Ovary (tissue), 7 donors: ENCODE measurements at regions not wholly inside any gene's neighbourhood (a gene's known extent, or its start where the extent isn't known, plus 50 kb on each side); places are given as distances from the start of the nearest gene placed in this dataset.

Experiments used
- DNase-seq, 5 donors: peaks; one replicate each; pipeline ENCODE4 v3.0.0-alpha.2; 2019 to 2020
- H3K27ac ChIP-seq, 2 donors: fragments of 200-600 bp; one replicate each; pipeline versions ENCODE4 v1.5.1 to v1.8.0; 2019 to 2022
- H3K27me3 ChIP-seq: fragments of 200-600 bp; one replicate; pipeline ENCODE4 v1.8.0; 2022
- H3K36me3 ChIP-seq: fragments of 200-600 bp; sonication (generic); one replicate; pipeline ENCODE4 v1.5.1; 2019
- H3K4me1 ChIP-seq: one replicate; pipeline ENCODE4 v1.8.1; 2013; ENCODE audit warnings: mild to moderate bottlenecking, moderate library complexity; ENCODE audit not compliant: insufficient read depth
- H3K4me3 ChIP-seq: fragments of 200-600 bp; sonication (generic); one replicate; pipeline ENCODE4 v1.5.1; 2017
- H3K9me3 ChIP-seq, 2 donors: fragments of 200-600 bp in 1 of 2; sonication (generic) in 1 of 2; one replicate each; pipeline versions ENCODE4 v1.5.1 to v1.8.1; 2013 to 2019; ENCODE audit warnings: mild to moderate bottlenecking in 1 of 2, moderate library complexity in 1 of 2
- CTCF ChIP-seq, 3 donors: fragments of 450-650 bp in 2 of 3; fragments of 200-600 bp in 1 of 3; IDR thresholded peaks; one replicate each; pipeline versions ENCODE4 v1.5.1 to v1.8.0; 2016 to 2022; ENCODE audit warnings: antibody characterized with exemption in 3 of 3, mild to moderate bottlenecking in 1 of 3
- EP300 ChIP-seq: sonication (generic); formaldehyde crosslinking; IDR thresholded peaks from one replicate; pipeline ENCODE4 v1.6.1; 2017; ENCODE audit warnings: antibody characterized with exemption
- POLR2A ChIP-seq: fragments of 450-650 bp; IDR thresholded peaks from one replicate; pipeline ENCODE4 v1.6.1; 2017; ENCODE audit warnings: antibody characterized with exemption, mild to moderate bottlenecking, moderate library complexity
- WGBS, 3 donors: extraction: QIAGEN DNeasy Blood & Tissue Kit in 1 of 3; methylation state at CpG; one replicate each; pipeline versions ENCODE4 v1.1.5 to v1.1.7; 2013 to 2017; 5-methylcytosine and 5-hydroxymethylcytosine counted together
- intact Hi-C, 4 donors: fragments of 100-400 bp; cut with DNase I; formaldehyde crosslinking; loops; one replicate each; pipeline versions ENCODE4 v1.11.0 to v1.15.1; 2022 to 2023
- donor health status: DM: no; HTN: no; CAD: no; lungs with moderate emphysema.
- donor health status: DM: no; HTN: no; CAD: no.
- donor health status: Bipolar disorder and iron deficiency.
- donor health status: DM: no; HTN: no; CAD: no.
- donor health status: DM: yes; HTN: yes; CAD: no.

DNA sequence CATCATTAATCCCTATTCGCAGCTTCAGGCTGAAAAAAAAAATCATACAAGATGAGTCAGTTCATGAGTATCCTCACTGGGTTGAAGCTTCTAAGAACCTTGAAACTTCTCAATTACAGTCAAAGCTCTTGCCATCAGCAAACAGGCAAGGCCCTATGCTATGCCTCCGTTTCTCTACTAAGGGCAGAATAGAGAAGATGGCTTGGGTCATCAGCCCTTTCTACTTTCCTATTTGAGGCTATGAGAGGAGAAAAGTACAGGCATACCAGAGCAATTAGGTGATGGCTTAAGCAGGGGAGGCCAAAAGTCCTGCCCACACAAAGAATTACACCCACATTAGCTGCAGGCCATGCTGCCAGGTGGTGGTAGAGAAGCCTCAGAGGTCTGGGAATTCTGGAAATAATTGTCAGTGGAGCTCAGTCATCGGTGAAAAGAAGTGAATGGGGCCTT lies 89.0 kb downstream of the MRPL46 start:
- 76 to 77% (median 76%) methylated on average over 3 of the region's 3 CpGs for WGBS, 3 donors
- Histone ChIP-seq H3K36me3 (no peaks in the 10 kb centered on the region), H3K4me3 (no peak overlapping the region), H3K27me3 (no peaks in the 10 kb centered on the region), H3K27ac (no peak overlapping the region), H3K9me3 (no peaks in the 10 kb centered on the region), H3K4me1 (peaks cover 1% of the 10 kb centered on the region)
- DNase-seq = no peak
- TF ChIP-seq CTCF (IDR thresholded peaks at IDR 0.05) (no peak), EP300 (no peak), POLR2A (no peak)
- intact Hi-C loops = no loop called here

DNA sequence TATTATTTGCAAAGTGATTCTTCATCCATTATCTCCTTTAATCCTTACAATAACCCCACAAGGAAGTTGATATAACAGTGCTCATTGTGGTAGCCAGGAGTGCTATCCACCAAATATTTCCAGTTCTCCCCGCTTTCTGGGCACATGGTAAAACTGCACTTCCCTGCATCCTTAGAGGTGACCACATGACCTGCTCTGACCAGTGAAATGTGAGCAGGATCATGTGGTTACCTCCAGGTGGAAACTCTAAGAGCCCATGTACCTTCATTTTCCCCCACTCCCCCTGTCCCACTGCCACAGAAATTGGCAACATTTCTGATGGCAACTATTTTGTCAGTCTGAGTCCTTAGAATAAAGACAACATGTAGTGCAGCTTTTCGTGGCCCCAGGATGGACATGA lies 89.7 kb downstream of the MRPL46 start:
- TF ChIP-seq CTCF (IDR thresholded peaks at IDR 0.05) = no peak
- no peak for TF ChIP-seq POLR2A
- no peak for TF ChIP-seq EP300
- DNase-seq = no peak
- intact Hi-C loops = no loop called here

DNA sequence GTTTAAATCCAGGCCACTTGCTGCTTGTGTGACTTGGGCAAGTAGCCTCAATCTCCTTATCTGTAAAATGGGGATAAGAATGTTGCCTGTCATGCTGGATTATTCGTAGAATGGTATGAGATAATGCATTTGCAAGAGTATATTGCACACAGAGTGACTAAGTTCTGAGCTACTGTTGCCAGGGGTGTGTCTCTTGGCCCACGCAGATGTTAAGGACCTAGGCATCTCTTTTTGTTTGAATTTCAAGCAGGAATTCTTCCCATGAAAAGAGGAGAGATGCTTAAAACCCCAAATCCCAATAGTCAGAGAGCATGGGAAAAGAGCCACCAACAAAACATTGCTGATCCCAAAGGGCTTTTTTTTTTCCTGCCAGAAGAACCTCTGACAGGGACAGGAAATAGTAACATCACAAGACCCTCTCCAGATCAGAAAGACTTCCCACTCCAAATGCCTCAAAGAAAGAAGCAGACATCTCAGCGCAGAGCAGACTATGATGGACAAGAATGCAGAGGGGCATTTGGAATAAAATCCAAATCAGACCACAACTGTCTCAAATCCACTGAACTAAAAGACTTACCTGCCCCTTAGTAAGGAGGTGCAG lies 90.5 kb downstream of the MRPL46 start:
- Histone ChIP-seq H3K9me3 (no peaks in the 10 kb centered on the region), H3K4me3 (no peak overlapping the region), H3K36me3 (no peaks in the 10 kb centered on the region), H3K27ac (no peak overlapping the region), H3K4me1 (no peaks in the 10 kb centered on the region), H3K27me3 (no peaks in the 10 kb centered on the region)
- DNase-seq = no peak
- 58 to 68% (median 68%) methylated on average over 3 of the region's 3 CpGs for WGBS, 3 donors
- TF ChIP-seq POLR2A = no peak
- no peak for TF ChIP-seq CTCF (IDR thresholded peaks at IDR 0.05)
- TF ChIP-seq EP300 = no peak
- intact Hi-C loops = no loop called here

More for the DNA sequence above, 89.7 kb downstream of the MRPL46 start:
- Histone ChIP-seq H3K4me3 (no peak overlapping the region), H3K27ac (no peak overlapping the region), H3K4me1 (no peaks in the 10 kb centered on the region), H3K36me3 (no peaks in the 10 kb centered on the region), H3K27me3 (no peaks in the 10 kb centered on the region), H3K9me3 (no peaks in the 10 kb centered on the region)
- 81 to 88% (median 83%) methylated on average over 2 of the region's 2 CpGs for WGBS, 3 donors

- H3K9me3 ChIP-seq = no peaks in the 10 kb centered on the region
- DNase-seq = no peak
- H3K36me3 ChIP-seq = no peaks in the 10 kb centered on the region
- WGBS, 3 donors = 8 to 12% (median 9%) methylated on average over 9 of the region's 9 CpGs
- no peaks in the 10 kb centered on the region for H3K27me3 ChIP-seq
- intact Hi-C loops = no loop called here
- no peak overlapping the region for H3K27ac ChIP-seq
- TF ChIP-seq EP300 (no peak), CTCF (IDR thresholded peaks at IDR 0.05) (no peak), POLR2A (no peak)
- H3K4me3 ChIP-seq = no peak overlapping the region
- no peaks in the 10 kb centered on the region for H3K4me1 ChIP-seq
Observed at GRCh38 chr15:88375234-88375927, 91.8 kb downstream of the MRPL46 start.
